ENCODE measurements at regions not wholly inside any gene's neighbourhood (a gene's known extent, or its start where the extent isn't known, plus 50 kb on each side); places are given as distances from the start of the nearest gene placed in this dataset.

GRCh38 chr18:43539862-43540261 lies 262.6 kb upstream of the SYT4 start:
- TF ChIP-seq FOXP4 (CRISPR knock-in tag; IDR thresholded peaks at IDR 0.05) (no peak), TEAD1 (CRISPR knock-in tag; IDR thresholded peaks at IDR 0.05) (no peak), ELF4 (CRISPR knock-in tag; IDR thresholded peaks at IDR 0.05; ENCODE audit: low read depth) (no peak), CBFB (CRISPR knock-in tag; IDR thresholded peaks at IDR 0.05; ENCODE audit: low read depth) (no peak), MYBL2 (CRISPR knock-in tag; IDR thresholded peaks at IDR 0.05) (no peak), PREB (CRISPR knock-in tag; IDR thresholded peaks at IDR 0.05; ENCODE audit: borderline replicate concordance) (no peak), ZNF425 (CRISPR knock-in tag; conservative IDR thresholded peaks at IDR 0.05) (no peak), SMAD3 (CRISPR knock-in tag; IDR thresholded peaks at IDR 0.05; ENCODE audit: borderline replicate concordance) (no peak), CREB1 (CRISPR knock-in tag; IDR thresholded peaks at IDR 0.05) (no peak), SP1 (CRISPR knock-in tag; conservative IDR thresholded peaks at IDR 0.05) (no peak), E2F5 (CRISPR knock-in tag; IDR thresholded peaks at IDR 0.05) (no peak), ETV6 (CRISPR knock-in tag; IDR thresholded peaks at IDR 0.05) (no peak), FOXP1 (CRISPR knock-in tag; IDR thresholded peaks at IDR 0.05; ENCODE audit: borderline replicate concordance) (no peak), HMGXB4 (CRISPR knock-in tag; IDR thresholded peaks at IDR 0.05) (no peak), GABPB1 (CRISPR knock-in tag; IDR thresholded peaks at IDR 0.05) (no peak), ZBTB21 (CRISPR knock-in tag; IDR thresholded peaks at IDR 0.05; ENCODE audit: borderline replicate concordance) (no peak), GTF2I (CRISPR knock-in tag; conservative IDR thresholded peaks at IDR 0.05) (no peak)
- H3K4me3 Mint-ChIP-seq, result no peak overlapping the region
- H3K27ac Mint-ChIP-seq, result no peak overlapping the region
- ChIA-PET POLR2A (no interaction called here), CTCF (no interaction called here)
- no peaks in the 10 kb centered on the region for H3K36me3 Mint-ChIP-seq
- H3K27me3 Mint-ChIP-seq (ENCODE audit: low read depth), result no peaks in the 10 kb centered on the region
- DNase-seq (ENCODE audit: low spot score) (no peak), ATAC-seq (no peak)
- no peaks in the 10 kb centered on the region for H3K4me1 Mint-ChIP-seq
- H3K9me3 Mint-ChIP-seq, result no peaks in the 10 kb centered on the region

- H3K36me3 Mint-ChIP-seq, result no peaks in the 10 kb centered on the region
- H3K4me1 Mint-ChIP-seq, result no peaks in the 10 kb centered on the region
- peaks cover 4% of the 10 kb centered on the region; the same call in 1 of the 2 replicates for H3K9me3 Mint-ChIP-seq
- no peaks in the 10 kb centered on the region for H3K27me3 Mint-ChIP-seq (ENCODE audit: low read depth)
- CTCF ChIA-PET, result no interaction called here
- ATAC-seq, result no peak
- H3K4me3 Mint-ChIP-seq, result no peak overlapping the region
- no peak overlapping the region for H3K27ac Mint-ChIP-seq
- POLR2A ChIA-PET, result interaction anchor here (0.5 kb wide), 1 partner anchor 20 kb away, joined by 4 read pairs; no protein-coding TSS in a partner anchor
- no peak for DNase-seq (ENCODE audit: low spot score)
- TF ChIP-seq ATF6 (CRISPR knock-in tag; IDR thresholded peaks at IDR 0.05), result no peak
- no peak for TF ChIP-seq AR (CRISPR knock-in tag; IDR thresholded peaks at IDR 0.05)
- TF ChIP-seq IRF1 (CRISPR knock-in tag; IDR thresholded peaks at IDR 0.05), result no peak
- TF ChIP-seq ZNF416 (CRISPR knock-in tag; IDR thresholded peaks at IDR 0.05), result no peak
- no peak for TF ChIP-seq CREB1 (CRISPR knock-in tag; IDR thresholded peaks at IDR 0.05)
- no peak for TF ChIP-seq IRF2 (CRISPR knock-in tag; IDR thresholded peaks at IDR 0.05; ENCODE audit: borderline replicate concordance, low read depth)
- no peak for TF ChIP-seq SMAD4 (CRISPR knock-in tag; IDR thresholded peaks at IDR 0.05)
Observed at GRCh38 chr18:43542016-43542415, 264.7 kb upstream of the SYT4 start.
